Adrenal gland (tissue), 9 donors: ENCODE measurements at regions not wholly inside any gene's neighbourhood (a gene's known extent, or its start where the extent isn't known, plus 50 kb on each side); places are given as distances from the start of the nearest gene placed in this dataset.

ENCODE experiments used
- DNase-seq, 7 donors: peaks; one replicate each; pipeline ENCODE4 v3.0.0-alpha.2; 2019 to 2020
- H3K27ac ChIP-seq, 5 donors: fragments of 200-600 bp; sonication (generic) in 4 of 5; 1 replicate in 3 of 5; 2 replicates in 2 of 5; pipeline versions ENCODE4 v1.5.1 to v1.8.0; 2016 to 2020; ENCODE audit warnings: mild to moderate bottlenecking in 1 of 5
- H3K27me3 ChIP-seq: fragments of 200-600 bp; 2 replicates; pipeline ENCODE4 v1.8.0; 2021
- H3K36me3 ChIP-seq, 2 donors: fragments of 200-600 bp; replicated peaks in 1 of 2; 1 replicate in 1 of 2; 2 replicates in 1 of 2; pipeline versions ENCODE4 v1.5.1 to v1.8.0; 2018 to 2022
- H3K4me1 ChIP-seq, 2 donors: fragments of 200-600 bp; replicated peaks in 1 of 2; 1 replicate in 1 of 2; 2 replicates in 1 of 2; pipeline versions ENCODE4 v1.5.1 to v1.8.0; 2018 to 2021
- H3K4me3 ChIP-seq, 4 donors: fragments of 200-600 bp; sonication (generic) in 3 of 4; one replicate each; pipeline ENCODE4 v1.5.1; 2016 to 2018
- H3K9me3 ChIP-seq, 3 donors: fragments of 200-600 bp; sonication (generic) in 1 of 3; replicated peaks in 1 of 3; 1 replicate in 2 of 3; 2 replicates in 1 of 3; pipeline versions ENCODE4 v1.5.1 to v1.8.0; 2016 to 2021
- POLR2A ChIP-seq, 2 donors: fragments of 450-650 bp; IDR thresholded peaks; one replicate each; pipeline ENCODE4 v1.6.1; 2017; ENCODE audit warnings: antibody characterized with exemption in 2 of 2, mild to moderate bottlenecking in 2 of 2, moderate library complexity in 1 of 2
- WGBS, 4 donors: extraction: QIAGEN DNeasy Blood & Tissue Kit in 2 of 4; methylation state at CpG; one replicate each; pipeline versions ENCODE4 v1.1.5 to v1.1.7; 2013 to 2017; 5-methylcytosine and 5-hydroxymethylcytosine counted together
- intact Hi-C, 2 donors: fragments of 100-400 bp; cut with DNase I; formaldehyde crosslinking; loops; one replicate each; pipeline versions ENCODE4 v1.14.1 to v1.15.0; 2022 to 2023
- TF ChIP-seq, protein P1 (sequence below), 6 experiments: fragments of 450-650 bp in 4 of 6; fragments of 200-600 bp in 2 of 6; sonication (generic) in 1 of 6; IDR thresholded peaks; 1 replicate in 5 of 6; 2 replicates in 1 of 6; pipeline versions ENCODE4 v1.5.1 to v1.8.0; 2016 to 2021; ENCODE audit warnings: antibody characterized with exemption in 6 of 6, mild to moderate bottlenecking in 2 of 6, moderate library complexity in 1 of 6
- donor health status: healthy with polysubstance abuse.
- donor health status: Bipolar disorder and iron deficiency.
- donor health status: DM: yes; HTN: yes; CAD: no.
- donor health status: DM: no; HTN: no; CAD: no.
- donor health status: DM: no; HTN: no; CAD: no.

DNA sequence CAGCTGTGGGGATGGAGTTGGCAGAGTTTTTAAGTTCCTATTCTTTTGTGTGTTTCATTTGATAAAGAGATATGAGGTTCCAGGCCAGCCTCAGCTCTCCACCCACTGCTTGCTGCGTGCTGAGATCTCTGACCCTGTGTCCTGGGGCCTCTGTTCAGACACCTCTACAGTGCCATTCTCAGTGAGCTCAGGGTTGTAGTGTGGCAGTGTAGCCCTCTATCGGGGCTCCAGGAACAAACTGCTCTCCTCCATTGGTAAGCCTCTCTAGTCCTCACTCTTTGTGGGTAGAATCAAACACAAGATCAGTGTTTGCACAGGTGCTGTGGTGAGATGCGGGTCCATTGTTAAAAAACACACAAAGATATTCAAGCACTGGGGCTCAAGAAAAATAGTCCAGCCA, 386.6 kb upstream of the RPS23 start:
- Histone ChIP-seq H3K4me1 (peaks cover 12 to 19% of the 10 kb centered on the region in 2 donors), H3K4me3 (no peak overlapping the region), H3K27ac (no peak overlapping the region), H3K9me3 (no peaks in the 10 kb centered on the region), H3K27me3 (no peaks in the 10 kb centered on the region), H3K36me3 (no peaks in the 10 kb centered on the region)
- WGBS, 4 donors, result 78 to 97% (median 80%) methylated on average over 3 of the region's 3 CpGs
- no peak for DNase-seq
- TF ChIP-seq POLR2A (IDR thresholded peaks at IDR 0.05), result no peak
- TF ChIP-seq, protein P1, sequence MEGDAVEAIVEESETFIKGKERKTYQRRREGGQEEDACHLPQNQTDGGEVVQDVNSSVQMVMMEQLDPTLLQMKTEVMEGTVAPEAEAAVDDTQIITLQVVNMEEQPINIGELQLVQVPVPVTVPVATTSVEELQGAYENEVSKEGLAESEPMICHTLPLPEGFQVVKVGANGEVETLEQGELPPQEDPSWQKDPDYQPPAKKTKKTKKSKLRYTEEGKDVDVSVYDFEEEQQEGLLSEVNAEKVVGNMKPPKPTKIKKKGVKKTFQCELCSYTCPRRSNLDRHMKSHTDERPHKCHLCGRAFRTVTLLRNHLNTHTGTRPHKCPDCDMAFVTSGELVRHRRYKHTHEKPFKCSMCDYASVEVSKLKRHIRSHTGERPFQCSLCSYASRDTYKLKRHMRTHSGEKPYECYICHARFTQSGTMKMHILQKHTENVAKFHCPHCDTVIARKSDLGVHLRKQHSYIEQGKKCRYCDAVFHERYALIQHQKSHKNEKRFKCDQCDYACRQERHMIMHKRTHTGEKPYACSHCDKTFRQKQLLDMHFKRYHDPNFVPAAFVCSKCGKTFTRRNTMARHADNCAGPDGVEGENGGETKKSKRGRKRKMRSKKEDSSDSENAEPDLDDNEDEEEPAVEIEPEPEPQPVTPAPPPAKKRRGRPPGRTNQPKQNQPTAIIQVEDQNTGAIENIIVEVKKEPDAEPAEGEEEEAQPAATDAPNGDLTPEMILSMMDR (IDR thresholded peaks at IDR 0.05), result no peak
- intact Hi-C loops, result no loop called here

GRCh38 chr5:82663225-82663624, 385.1 kb upstream of the RPS23 start:
- peaks cover 12 to 18% of the 10 kb centered on the region in 2 donors for H3K4me1 ChIP-seq
- no peaks in the 10 kb centered on the region for H3K9me3 ChIP-seq
- WGBS, 4 donors, result 69 to 78% (median 75%) methylated on average over 4 of the region's 4 CpGs
- H3K27ac ChIP-seq, result no peak overlapping the region
- intact Hi-C loops, result no loop called here
- H3K4me3 ChIP-seq, result no peak overlapping the region
- no peak for DNase-seq
- no peaks in the 10 kb centered on the region for H3K27me3 ChIP-seq
- TF ChIP-seq, protein P1 (IDR thresholded peaks at IDR 0.05), result no peak
- TF ChIP-seq POLR2A (IDR thresholded peaks at IDR 0.05), result no peak
- H3K36me3 ChIP-seq, result no peaks in the 10 kb centered on the region

DNA sequence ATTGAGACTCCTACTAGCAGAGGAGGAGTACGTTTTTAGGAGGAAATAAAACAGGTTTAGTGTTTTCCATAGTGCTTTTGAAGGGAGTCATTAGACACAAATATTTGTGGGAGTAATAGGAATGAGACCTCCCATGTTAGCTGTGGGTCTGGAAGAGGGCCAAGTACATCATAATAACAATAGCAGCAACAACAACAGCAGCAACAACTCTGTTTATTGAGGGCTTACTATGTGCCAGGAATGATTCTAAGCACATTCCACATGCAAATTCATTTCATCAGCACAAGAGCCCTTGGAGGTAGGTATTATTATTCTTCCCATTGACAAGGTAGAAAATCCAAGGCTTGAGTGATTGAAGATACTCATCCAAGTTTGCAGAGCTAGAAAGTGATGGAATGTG, 384.2 kb upstream of the RPS23 start:
- peaks cover 12 to 18% of the 10 kb centered on the region in 2 donors for H3K4me1 ChIP-seq
- 16 to 46% (median 37%) methylated on average over 1 of the region's 1 CpG for WGBS, 4 donors
- no peak for DNase-seq
- no peak overlapping the region for H3K4me3 ChIP-seq
- H3K27me3 ChIP-seq, result no peaks in the 10 kb centered on the region
- intact Hi-C loops, result no loop called here
- H3K36me3 ChIP-seq, result no peaks in the 10 kb centered on the region
- no peaks in the 10 kb centered on the region for H3K9me3 ChIP-seq
- H3K27ac ChIP-seq, result peak overlapping the region in 2 of 5 donors; percentile 34 to 62
- no peak for TF ChIP-seq POLR2A (IDR thresholded peaks at IDR 0.05)
- TF ChIP-seq, protein P1 (IDR thresholded peaks at IDR 0.05), result no peak

DNA sequence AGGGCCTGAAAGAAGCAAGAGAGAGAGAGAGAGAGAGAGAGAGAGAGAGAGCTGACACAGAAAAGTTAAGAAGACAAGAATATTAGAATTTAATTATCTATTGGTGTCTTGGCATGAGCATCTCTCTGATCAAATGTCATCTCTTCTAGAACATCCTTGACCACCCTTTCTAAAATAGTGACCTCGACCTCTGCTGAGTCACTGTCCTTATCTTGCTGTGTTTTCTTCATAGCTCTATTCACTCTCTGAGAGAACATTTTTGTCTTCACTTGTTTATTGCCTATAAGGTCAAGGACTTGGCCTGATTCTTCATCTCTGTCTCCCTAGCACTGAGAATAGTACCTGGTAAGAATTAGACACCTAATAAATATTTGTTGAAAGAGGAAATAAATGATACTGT, 383.8 kb upstream of the RPS23 start:
- TF ChIP-seq, protein P1 (IDR thresholded peaks at IDR 0.05), result no peak
- no peak for TF ChIP-seq POLR2A (IDR thresholded peaks at IDR 0.05)
- peak in 2 of 7 donors; percentile 23 to 24 for DNase-seq
- intact Hi-C loops, result no loop called here
- Histone ChIP-seq H3K27me3 (no peaks in the 10 kb centered on the region), H3K27ac (peak overlapping the region in 3 of 5 donors; percentile 11 to 62 (median 34)), H3K9me3 (no peaks in the 10 kb centered on the region), H3K36me3 (no peaks in the 10 kb centered on the region), H3K4me3 (no peak overlapping the region), H3K4me1 (peaks cover 12 to 18% of the 10 kb centered on the region in 2 donors)
- 35 to 50% (median 39%) methylated on average over 1 of the region's 1 CpG for WGBS, 4 donors
